ENCODE measurements at regions not wholly inside any gene's neighbourhood (a gene's known extent, or its start where the extent isn't known, plus 50 kb on each side); places are given as distances from the start of the nearest gene placed in this dataset.

- TF ChIP-seq, protein P1, sequence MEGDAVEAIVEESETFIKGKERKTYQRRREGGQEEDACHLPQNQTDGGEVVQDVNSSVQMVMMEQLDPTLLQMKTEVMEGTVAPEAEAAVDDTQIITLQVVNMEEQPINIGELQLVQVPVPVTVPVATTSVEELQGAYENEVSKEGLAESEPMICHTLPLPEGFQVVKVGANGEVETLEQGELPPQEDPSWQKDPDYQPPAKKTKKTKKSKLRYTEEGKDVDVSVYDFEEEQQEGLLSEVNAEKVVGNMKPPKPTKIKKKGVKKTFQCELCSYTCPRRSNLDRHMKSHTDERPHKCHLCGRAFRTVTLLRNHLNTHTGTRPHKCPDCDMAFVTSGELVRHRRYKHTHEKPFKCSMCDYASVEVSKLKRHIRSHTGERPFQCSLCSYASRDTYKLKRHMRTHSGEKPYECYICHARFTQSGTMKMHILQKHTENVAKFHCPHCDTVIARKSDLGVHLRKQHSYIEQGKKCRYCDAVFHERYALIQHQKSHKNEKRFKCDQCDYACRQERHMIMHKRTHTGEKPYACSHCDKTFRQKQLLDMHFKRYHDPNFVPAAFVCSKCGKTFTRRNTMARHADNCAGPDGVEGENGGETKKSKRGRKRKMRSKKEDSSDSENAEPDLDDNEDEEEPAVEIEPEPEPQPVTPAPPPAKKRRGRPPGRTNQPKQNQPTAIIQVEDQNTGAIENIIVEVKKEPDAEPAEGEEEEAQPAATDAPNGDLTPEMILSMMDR (IDR thresholded peaks at IDR 0.05; ENCODE audit: low read length), result no peak
- no peak for TF ChIP-seq EZH2 (IDR thresholded peaks at IDR 0.05; ENCODE audit: borderline replicate concordance, low read length)
These were observed 608.2 kb upstream of the ADGRL4 start for GRCh38 chr1:79614762-79615161.
